VCaP (cell line): ENCODE measurements at regions not wholly inside any gene's neighbourhood (a gene's known extent, or its start where the extent isn't known, plus 50 kb on each side); places are given as distances from the start of the nearest gene placed in this dataset.
"Not testable (repeated sequence)": the region's sequence is repeated elsewhere in the genome, so short reads cannot be mapped to it uniquely, and the experiment has no call there.

ENCODE experiments used
- H3K27ac ChIP-seq: fragments of 450-650 bp; 2 replicates; pipeline ENCODE4 v1.5.1; 2017
- CTCF ChIP-seq: fragments of 450-650 bp; conservative IDR thresholded peaks from 2 replicates; pipeline ENCODE4 v1.5.1; 2017; ENCODE audit warnings: mild to moderate bottlenecking, moderate library complexity

GRCh38 chr4:13992975-13993520 lies 365.5 kb upstream of the BOD1L1 start:
- TF ChIP-seq CTCF, result no peak
- no peak overlapping the region for H3K27ac ChIP-seq

DNA sequence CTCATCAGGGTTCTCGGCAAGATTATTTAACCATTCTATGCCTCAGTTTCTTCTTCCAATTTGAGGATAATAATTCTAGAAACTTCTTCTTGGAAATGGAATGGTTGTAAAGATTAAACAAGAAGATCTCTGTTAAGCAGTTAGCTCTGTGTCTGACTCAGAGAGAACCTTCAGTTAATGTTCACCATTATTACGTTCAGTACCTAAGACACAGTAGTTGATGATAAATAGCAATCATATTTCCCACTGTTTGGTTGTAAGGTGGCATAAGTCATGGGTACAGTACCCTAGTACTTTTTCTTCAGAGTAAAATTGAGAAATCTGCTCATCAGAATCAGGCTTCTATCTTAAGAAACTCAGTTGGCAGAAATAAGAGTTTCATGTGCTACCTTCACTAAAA lies 366.5 kb upstream of the BOD1L1 start:
- H3K27ac ChIP-seq, result no peak overlapping the region
- TF ChIP-seq CTCF, result no peak

GRCh38 chr4:13998850-13999445 lies 371.4 kb upstream of the BOD1L1 start:
- TF ChIP-seq CTCF, result no peak
- H3K27ac ChIP-seq, result no peak overlapping the region

GRCh38 chr4:14000091-14000814 lies 372.7 kb upstream of the BOD1L1 start:
- H3K27ac ChIP-seq, result no peak overlapping the region
- no peak for TF ChIP-seq CTCF

DNA sequence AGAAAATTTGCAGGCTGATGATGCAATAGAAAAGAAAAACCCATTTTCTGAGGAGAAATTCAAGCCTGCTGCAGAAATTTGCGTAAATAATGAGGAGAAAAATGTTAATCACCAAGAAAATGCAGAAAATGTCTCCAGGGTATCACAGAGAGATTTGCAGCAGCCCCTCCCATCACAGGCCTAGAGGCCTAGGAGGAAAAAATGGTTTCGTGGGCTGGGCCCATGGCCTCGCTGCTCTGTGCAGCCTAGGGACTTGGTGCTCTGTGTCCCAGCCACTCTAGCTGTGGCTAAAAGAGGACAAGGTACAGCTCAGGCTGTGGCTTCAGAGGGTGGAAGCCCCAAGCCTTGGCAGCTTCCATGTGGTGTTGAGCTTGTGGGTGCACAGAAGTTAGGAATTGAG lies 374.8 kb upstream of the BOD1L1 start:
- not testable (repeated sequence) for H3K27ac ChIP-seq

- H3K27ac ChIP-seq, result peak overlapping the region; percentile 62
- TF ChIP-seq CTCF, result no peak
Measured at GRCh38 chr4:14008494-14008893, 381.0 kb upstream of the BOD1L1 start.

- H3K27ac ChIP-seq, result no peak overlapping the region
- TF ChIP-seq CTCF, result no peak
Measured at GRCh38 chr4:14018191-14018853, 390.8 kb upstream of the BOD1L1 start.

DNA sequence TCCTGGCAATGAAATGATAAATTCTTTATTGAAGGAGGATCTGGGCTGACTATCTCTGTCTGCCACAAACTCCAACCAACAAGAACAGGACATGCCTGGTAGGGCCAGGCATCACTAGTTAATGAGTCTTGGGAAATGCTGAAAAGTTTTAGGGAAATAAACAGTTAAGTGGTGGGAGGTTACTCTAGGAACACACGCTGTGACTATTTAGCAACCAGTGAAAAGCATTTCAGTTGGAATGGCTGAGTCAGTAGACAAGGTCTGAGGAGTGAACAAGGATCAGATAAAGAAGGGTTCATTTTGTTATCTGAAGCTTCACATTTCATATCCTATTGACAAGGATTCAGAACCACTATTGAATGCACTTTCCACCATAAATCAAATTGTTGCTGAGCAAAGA lies 394.9 kb upstream of the BOD1L1 start:
- H3K27ac ChIP-seq, result no peak overlapping the region

More for the DNA sequence above, 394.9 kb upstream of the BOD1L1 start:
- TF ChIP-seq CTCF, result no peak
